Coronary artery (tissue), 2 donors: ENCODE measurements at regions not wholly inside any gene's neighbourhood (a gene's known extent, or its start where the extent isn't known, plus 50 kb on each side); places are given as distances from the start of the nearest gene placed in this dataset.

Experiments
- DNase-seq: peaks from one replicate; pipeline ENCODE4 v3.0.0-alpha.2; 2017; ENCODE audit warnings: low spot score
- H3K27ac ChIP-seq, 2 donors: fragments of 200-600 bp; sonication (generic); one replicate each; pipeline ENCODE4 v1.5.1; 2016 to 2019
- H3K4me3 ChIP-seq: fragments of 200-600 bp; sonication (generic); 2 replicates; pipeline ENCODE4 v1.5.1; 2016; ENCODE audit warnings: mild to moderate bottlenecking, moderate library complexity
- CTCF ChIP-seq: fragments of 200-600 bp; sonication (generic); IDR thresholded peaks from one replicate; pipeline ENCODE4 v1.5.1; 2019; ENCODE audit warnings: antibody characterized with exemption

- TF ChIP-seq CTCF, result no peak
- H3K4me3 ChIP-seq, result no peak overlapping the region
- no peak for DNase-seq
- no peak overlapping the region for H3K27ac ChIP-seq
Measured at GRCh38 chr11:28842716-28843115, 734.5 kb downstream of the METTL15 start.

GRCh38 chr11:28838741-28839140 is 730.6 kb downstream of the METTL15 start:
- DNase-seq, result no peak

GRCh38 chr11:28837599-28837998 is 729.4 kb downstream of the METTL15 start:
- Histone ChIP-seq H3K27ac (no peak overlapping the region), H3K4me3 (no peak overlapping the region)
- TF ChIP-seq CTCF, result no peak
- no peak for DNase-seq

More at GRCh38 chr11:28838741-28839140, 730.6 kb downstream of the METTL15 start:
- H3K27ac ChIP-seq, result no peak overlapping the region
- no peak overlapping the region for H3K4me3 ChIP-seq
- no peak for TF ChIP-seq CTCF

GRCh38 chr11:28836285-28837081 is 728.3 kb downstream of the METTL15 start:
- Histone ChIP-seq H3K27ac (peak overlapping the region in 1 of 2 donors; percentile 65), H3K4me3 (no peak overlapping the region)
- no peak for DNase-seq
- TF ChIP-seq CTCF, result no peak

- TF ChIP-seq CTCF, result no peak
- no peak for DNase-seq
- H3K4me3 ChIP-seq, result no peak overlapping the region
- peak overlapping the region in 1 of 2 donors; percentile 65 for H3K27ac ChIP-seq
Measured at GRCh38 chr11:28835790-28836189, 727.6 kb downstream of the METTL15 start.

- Histone ChIP-seq H3K27ac (no peak overlapping the region), H3K4me3 (no peak overlapping the region)
- no peak for DNase-seq
- TF ChIP-seq CTCF, result no peak
Measured at GRCh38 chr11:28835317-28835716, 727.1 kb downstream of the METTL15 start.

- DNase-seq, result no peak
- Histone ChIP-seq H3K27ac (no peak overlapping the region), H3K4me3 (no peak overlapping the region)
- no peak for TF ChIP-seq CTCF
Measured at GRCh38 chr11:28834877-28835276, 726.7 kb downstream of the METTL15 start.
